PC-9 (cell line): ENCODE measurements at regions not wholly inside any gene's neighbourhood (a gene's known extent, or its start where the extent isn't known, plus 50 kb on each side); places are given as distances from the start of the nearest gene placed in this dataset.

Experiments used
- BruUV-seq: library from RNA; stranded (reverse); fragments of 400-500 nt; replicated peaks from 2 replicates; lab custom pipeline; 2021; lab: Mats Ljungman, UMichigan
- CTCF ChIA-PET: fragments of 300-600 bp; sonication (Branson Sonifier 250); formaldehyde crosslinking; loops from one replicate; lab custom pipeline; 2022; ENCODE audit warnings: antibody characterized with exemption; lab: Charles Lee
- POLR2A ChIA-PET: fragments of 300-600 bp; sonication (Branson Sonifier 250); formaldehyde crosslinking; loops from one replicate; lab custom pipeline; 2022; ENCODE audit warnings: antibody characterized with exemption; ENCODE audit not compliant: unreplicated experiment; lab: Charles Lee
- DNase-seq, 2 experiments: peaks; one replicate each; pipeline versions ENCODE4 v3.0.0 to v3.0.0-alpha.2; 2015 to 2022; ENCODE audit warnings: mixed read lengths in 1 of 2
- H2AFZ ChIP-seq: fragments of 200-600 bp; sonication (generic); 2 replicates; pipeline ENCODE4 v1.8.1; 2017; ENCODE audit warnings: antibody characterized with exemption
- H3F3A ChIP-seq: fragments of 200-600 bp; sonication (generic); 2 replicates; pipeline ENCODE4 v1.8.1; 2017; ENCODE audit warnings: antibody characterized with exemption, mild to moderate bottlenecking, low read depth; ENCODE audit not compliant: insufficient read depth
- H3K27ac ChIP-seq: fragments of 200-600 bp; sonication (generic); 2 replicates; pipeline ENCODE4 v1.6.1; 2016; ENCODE audit warnings: mixed run types
- H3K27me3 ChIP-seq: fragments of 200-600 bp; sonication (generic); 2 replicates; pipeline ENCODE4 v1.6.1; 2016; ENCODE audit warnings: low read depth, mixed run types; ENCODE audit not compliant: insufficient read depth
- H3K36me3 ChIP-seq: fragments of 200-600 bp; sonication (generic); 2 replicates; pipeline ENCODE4 v1.6.1; 2016; ENCODE audit warnings: low read depth, mixed run types
- H3K4me1 ChIP-seq: fragments of 200-600 bp; sonication (generic); replicated peaks from 2 replicates; pipeline ENCODE4 v1.6.1; 2016; ENCODE audit warnings: mixed run types; ENCODE audit not compliant: insufficient read depth
- H3K4me2 ChIP-seq: fragments of 200-600 bp; sonication (generic); 2 replicates; pipeline ENCODE4 v1.6.1; 2017; ENCODE audit warnings: mixed run types
- H3K4me3 ChIP-seq: fragments of 200-600 bp; sonication (generic); 2 replicates; pipeline ENCODE4 v1.6.1; 2016; ENCODE audit warnings: mixed run types
- H3K79me2 ChIP-seq: fragments of 200-600 bp; sonication (generic); 2 replicates; pipeline ENCODE4 v1.6.1; 2017; ENCODE audit warnings: low read depth, mixed run types
- H3K9me2 ChIP-seq: fragments of 200-600 bp; sonication (generic); 2 replicates; pipeline ENCODE4 v1.8.1; 2017; ENCODE audit warnings: mild to moderate bottlenecking; ENCODE audit not compliant: insufficient read depth
- H3K9me3 ChIP-seq: fragments of 200-600 bp; sonication (generic); 2 replicates; pipeline ENCODE4 v1.8.1; 2016; ENCODE audit warnings: low read depth; ENCODE audit not compliant: insufficient read depth
- H4K20me1 ChIP-seq: fragments of 200-600 bp; sonication (generic); 2 replicates; pipeline ENCODE4 v1.8.1; 2017; ENCODE audit not compliant: insufficient read depth
- CTCF ChIP-seq: fragments of 200-600 bp; sonication (generic); conservative IDR thresholded peaks from 2 replicates; pipeline ENCODE4 v1.6.1; 2017; ENCODE audit warnings: mixed run types, antibody characterized with exemption, mild to moderate bottlenecking, moderate library complexity
- EZH2 ChIP-seq: fragments of 200-600 bp; sonication (generic); IDR thresholded peaks from 2 replicates; pipeline ENCODE4 v1.8.0; 2017; ENCODE audit warnings: antibody characterized with exemption, low read depth
- intact Hi-C: fragments of 100-400 bp; cut with micrococcal nuclease; formaldehyde crosslinking; loops from one replicate; pipeline ENCODE4 v1.10.0; 2022; ENCODE audit not compliant: unreplicated experiment

GRCh38 chr3:115499666-115500065 lies 123.6 kb upstream of the GAP43 start:
- Histone ChIP-seq H4K20me1 (no peaks in the 10 kb centered on the region), H3K27me3 (no peaks in the 10 kb centered on the region), H3F3A (no peaks in the 10 kb centered on the region), H3K79me2 (no peaks in the 10 kb centered on the region), H3K36me3 (no peaks in the 10 kb centered on the region), H3K4me3 (no peak overlapping the region), H2AFZ (no peak overlapping the region), H3K4me2 (no peak overlapping the region), H3K4me1 (no peaks in the 10 kb centered on the region), H3K9me2 (no peaks in the 10 kb centered on the region), H3K27ac (no peak overlapping the region), H3K9me3 (no peaks in the 10 kb centered on the region)
- POLR2A ChIA-PET: no interaction called here
- intact Hi-C loops: no loop called here
- CTCF ChIA-PET: no interaction called here
- no TSS peak for BruUV-seq
- TF ChIP-seq CTCF (no peak), EZH2 (no peak)
- DNase-seq: no peak

- H3K79me2 ChIP-seq: no peaks in the 10 kb centered on the region
- TF ChIP-seq CTCF (no peak), EZH2 (no peak)
- DNase-seq: no peak
- H3K27me3 ChIP-seq: no peaks in the 10 kb centered on the region
- no peak overlapping the region for H3K4me2 ChIP-seq
- no peak overlapping the region for H3K27ac ChIP-seq
- H2AFZ ChIP-seq: no peak overlapping the region
- no peaks in the 10 kb centered on the region for H4K20me1 ChIP-seq
- H3K9me3 ChIP-seq: no peaks in the 10 kb centered on the region
- H3F3A ChIP-seq: no peaks in the 10 kb centered on the region
- no peaks in the 10 kb centered on the region for H3K4me1 ChIP-seq
- no TSS peak for BruUV-seq
- H3K4me3 ChIP-seq: no peak overlapping the region
- H3K36me3 ChIP-seq: no peaks in the 10 kb centered on the region
- intact Hi-C loops: no loop called here
- no peaks in the 10 kb centered on the region for H3K9me2 ChIP-seq
- ChIA-PET CTCF (no interaction called here), POLR2A (no interaction called here)
Observed at GRCh38 chr3:115500795-115501194, 122.5 kb upstream of the GAP43 start.

GRCh38 chr3:115502128-115502527 lies 121.2 kb upstream of the GAP43 start:
- H3K9me3 ChIP-seq: no peaks in the 10 kb centered on the region
- H3F3A ChIP-seq: no peaks in the 10 kb centered on the region
- no peaks in the 10 kb centered on the region for H3K9me2 ChIP-seq
- H3K27ac ChIP-seq: no peak overlapping the region
- intact Hi-C loops: no loop called here
- H3K4me2 ChIP-seq: no peak overlapping the region
- ChIA-PET CTCF (no interaction called here), POLR2A (no interaction called here)
- no peaks in the 10 kb centered on the region for H3K79me2 ChIP-seq
- no peaks in the 10 kb centered on the region for H3K4me1 ChIP-seq
- no peak for DNase-seq
- no peak overlapping the region for H3K4me3 ChIP-seq
- H3K36me3 ChIP-seq: no peaks in the 10 kb centered on the region
- TF ChIP-seq CTCF (no peak), EZH2 (no peak)
- no peak overlapping the region for H2AFZ ChIP-seq
- no TSS peak for BruUV-seq
- H3K27me3 ChIP-seq: no peaks in the 10 kb centered on the region
- no peaks in the 10 kb centered on the region for H4K20me1 ChIP-seq
